A549 (cell line): ENCODE measurements at regions not wholly inside any gene's neighbourhood (a gene's known extent, or its start where the extent isn't known, plus 50 kb on each side); places are given as distances from the start of the nearest gene placed in this dataset.

Experiments
- ATAC-seq, 2 experiments: fragments of 200-7000 bp in 1 of 2; fragments of >200 bp in 1 of 2; cut with Nextera tagmentation in 1 of 2; cut with Tn5 transposase in 1 of 2; 3 replicates each; pipeline versions ENCODE4 v1.8.0 to v1.9.1; 2018 to 2020; ENCODE audit warnings: mild to moderate bottlenecking in 1 of 2, moderate library complexity in 1 of 2
- CTCF ChIA-PET: fragments of 300-600 bp; sonication (Branson Sonifier 250); formaldehyde crosslinking; extraction: SDS; loops from one replicate; lab custom pipeline; 2021; ENCODE audit warnings: antibody characterized with exemption, inconsistent platforms; lab: Yijun Ruan, JAX
- POLR2A ChIA-PET: fragments of 350-600 bp; formaldehyde crosslinking; extraction: SDS; loops from one replicate; lab custom pipeline; 2021; ENCODE audit warnings: antibody characterized with exemption, inconsistent platforms; lab: Yijun Ruan, JAX
- DNase-seq, 2 experiments: peaks; one replicate each; pipeline versions ENCODE4 v3.0.0 to v3.0.0-alpha.2; 2011 to 2016; ENCODE audit warnings: low read depth in 1 of 2, low spot score in 1 of 2
- FAIRE-seq: peaks from 2 replicates; lab custom pipeline; 2011; peaks lifted over from hg19 to GRCh38; lab: Jason Lieb, UNC
- H3K27ac ChIP-seq, 2 experiments: fragments of >200 bp; sonication (Bioruptor Twin); formaldehyde crosslinking; 3 replicates each; pipeline ENCODE4 v1.5.1; 2016 to 2017
- H3K4me1 ChIP-seq: fragments of >200 bp; sonication (Bioruptor Twin); formaldehyde crosslinking; 3 replicates; pipeline ENCODE4 v1.6.1; 2016
- H3K4me2 ChIP-seq: fragments of >200 bp; sonication (Bioruptor Twin); formaldehyde crosslinking; 3 replicates; pipeline ENCODE4 v1.6.1; 2016
- H3K4me3 ChIP-seq: fragments of >200 bp; sonication (Bioruptor Twin); formaldehyde crosslinking; 3 replicates; pipeline ENCODE4 v1.5.1; 2016
- H3K9me3 ChIP-seq: fragments of >200 bp; sonication (Bioruptor Twin); formaldehyde crosslinking; 3 replicates; pipeline ENCODE4 v1.6.1; 2016
- CBX8 ChIP-seq: fragments of 200-600 bp; sonication (generic); IDR thresholded peaks from 2 replicates; pipeline ENCODE4 v1.6.1; 2016
- CHD2 ChIP-seq: fragments of 150-350 bp; IDR thresholded peaks from 2 replicates; pipeline ENCODE4 v1.6.1; 2014; ENCODE audit warnings: low read length; ENCODE audit not compliant: partially characterized antibody
- ESRRA ChIP-seq: fragments of 150-350 bp; IDR thresholded peaks from 2 replicates; pipeline ENCODE4 v1.6.1; 2014; ENCODE audit warnings: mild to moderate bottlenecking, low read length, borderline replicate concordance
- GATA3 ChIP-seq: IDR thresholded peaks from 2 replicates; pipeline ENCODE4 v1.6.1; 2012; ENCODE audit warnings: borderline replicate concordance
- MAFK ChIP-seq: fragments of 450-650 bp; IDR thresholded peaks from 2 replicates; pipeline ENCODE4 v1.6.1; 2014; ENCODE audit not compliant: partially characterized antibody
- MYC ChIP-seq: IDR thresholded peaks from 2 replicates; pipeline ENCODE4 v1.6.1; 2012; ENCODE audit warnings: mild to moderate bottlenecking, inconsistent platforms, low read length, improper control_type of control experiment, borderline replicate concordance
- RCOR1 ChIP-seq: fragments of 150-350 bp; IDR thresholded peaks from 2 replicates; pipeline ENCODE4 v1.6.1; 2014; ENCODE audit warnings: antibody characterized with exemption, low read length, low read depth
- RNF2 ChIP-seq: fragments of 200-600 bp; sonication (generic); IDR thresholded peaks from 2 replicates; pipeline ENCODE4 v1.6.1; 2016; ENCODE audit warnings: low read depth, mild to moderate bottlenecking, antibody characterized with exemption, moderate library complexity, borderline replicate concordance
- TFCP2L1 ChIP-seq: fragments of 250-450 bp; sonication (Bioruptor Pico); IDR thresholded peaks from 2 replicates; pipeline ENCODE4 v1.5.0; 2021; ENCODE audit warnings: mild to moderate bottlenecking
- WGBS: methylation state at CpG from one replicate; pipeline ENCODE4 v1.1.6; 2017; ENCODE audit errors: missing lambda C conversion rate; 5-methylcytosine and 5-hydroxymethylcytosine counted together
- TF ChIP-seq, protein P1 (sequence below): IDR thresholded peaks from 2 replicates; pipeline ENCODE4 v1.6.1; 2012
- TF ChIP-seq, protein P2 (sequence below): IDR thresholded peaks from 2 replicates; pipeline ENCODE4 v1.6.1; 2012; ENCODE audit warnings: low read depth, borderline replicate concordance
- TF ChIP-seq, protein P3 (sequence below): fragments of 450-650 bp; IDR thresholded peaks from 2 replicates; pipeline ENCODE4 v1.6.1; 2014; ENCODE audit warnings: antibody characterized with exemption
- TF ChIP-seq, protein P4 (sequence below): fragments of 250-450 bp; sonication (Bioruptor Pico); IDR thresholded peaks from 2 replicates; pipeline ENCODE4 v1.5.0; 2021; ENCODE audit warnings: mild to moderate bottlenecking, moderate library complexity, borderline replicate concordance
- TF ChIP-seq, protein P5 (sequence below): fragments of >200 bp; sonication (Bioruptor Twin); formaldehyde crosslinking; IDR thresholded peaks from 2 replicates; pipeline ENCODE4 v1.6.1; 2016
- TF ChIP-seq, protein P6 (sequence below): fragments of >200 bp; sonication (Bioruptor Twin); formaldehyde crosslinking; IDR thresholded peaks from 3 replicates; pipeline ENCODE4 v1.5.1; 2016
- TF ChIP-seq, protein P7 (sequence below): fragments of >200 bp; sonication (Bioruptor Twin); formaldehyde crosslinking; IDR thresholded peaks from 3 replicates; pipeline ENCODE4 v1.6.1; 2016

DNA sequence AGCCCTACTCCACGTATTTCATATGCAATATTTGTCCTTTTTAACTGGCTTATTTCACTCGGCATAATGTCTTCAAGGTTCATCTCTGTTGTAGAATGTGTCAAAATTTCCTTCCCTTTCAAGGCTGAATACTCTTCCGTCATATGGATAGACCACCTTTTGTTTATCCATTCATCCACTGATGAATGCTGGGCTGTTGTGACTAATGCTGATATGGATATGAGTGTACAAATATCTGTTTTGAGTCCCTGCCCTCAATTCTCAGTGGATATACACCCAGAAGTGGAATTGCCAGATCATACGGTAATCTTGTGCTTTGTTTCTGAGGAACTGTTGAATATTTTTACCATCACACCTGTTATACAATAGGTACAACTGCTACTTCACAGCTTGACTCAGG lies 155.2 kb upstream of the IRF2BP2 start:
- Histone ChIP-seq H3K4me3 (no peak overlapping the region), H3K9me3 (no peaks in the 10 kb centered on the region), H3K4me1 (0 out of 3 replicates have a peak, but pooled peaks cover 3% of the 10 kb centered on the region), H3K27ac (no peak overlapping the region), H3K4me2 (no peak overlapping the region)
- DNase-seq = no peak
- ATAC-seq = no peak
- TF ChIP-seq, protein P1, sequence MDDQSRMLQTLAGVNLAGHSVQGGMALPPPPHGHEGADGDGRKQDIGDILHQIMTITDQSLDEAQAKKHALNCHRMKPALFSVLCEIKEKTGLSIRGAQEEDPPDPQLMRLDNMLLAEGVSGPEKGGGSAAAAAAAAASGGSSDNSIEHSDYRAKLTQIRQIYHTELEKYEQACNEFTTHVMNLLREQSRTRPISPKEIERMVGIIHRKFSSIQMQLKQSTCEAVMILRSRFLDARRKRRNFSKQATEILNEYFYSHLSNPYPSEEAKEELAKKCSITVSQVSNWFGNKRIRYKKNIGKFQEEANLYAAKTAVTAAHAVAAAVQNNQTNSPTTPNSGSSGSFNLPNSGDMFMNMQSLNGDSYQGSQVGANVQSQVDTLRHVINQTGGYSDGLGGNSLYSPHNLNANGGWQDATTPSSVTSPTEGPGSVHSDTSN = no peak
- TF ChIP-seq, protein P2, sequence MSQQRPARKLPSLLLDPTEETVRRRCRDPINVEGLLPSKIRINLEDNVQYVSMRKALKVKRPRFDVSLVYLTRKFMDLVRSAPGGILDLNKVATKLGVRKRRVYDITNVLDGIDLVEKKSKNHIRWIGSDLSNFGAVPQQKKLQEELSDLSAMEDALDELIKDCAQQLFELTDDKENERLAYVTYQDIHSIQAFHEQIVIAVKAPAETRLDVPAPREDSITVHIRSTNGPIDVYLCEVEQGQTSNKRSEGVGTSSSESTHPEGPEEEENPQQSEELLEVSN = no peak
- no peak for TF ChIP-seq RCOR1
- POLR2A ChIA-PET = interaction anchor here (1.0 kb wide), 1 partner anchor 153 kb away, joined by 6 read pairs; no protein-coding TSS in a partner anchor
- CTCF ChIA-PET = no interaction called here
- 81% methylated on average over 4 of the region's 4 CpGs for WGBS
- no peak for FAIRE-seq

DNA sequence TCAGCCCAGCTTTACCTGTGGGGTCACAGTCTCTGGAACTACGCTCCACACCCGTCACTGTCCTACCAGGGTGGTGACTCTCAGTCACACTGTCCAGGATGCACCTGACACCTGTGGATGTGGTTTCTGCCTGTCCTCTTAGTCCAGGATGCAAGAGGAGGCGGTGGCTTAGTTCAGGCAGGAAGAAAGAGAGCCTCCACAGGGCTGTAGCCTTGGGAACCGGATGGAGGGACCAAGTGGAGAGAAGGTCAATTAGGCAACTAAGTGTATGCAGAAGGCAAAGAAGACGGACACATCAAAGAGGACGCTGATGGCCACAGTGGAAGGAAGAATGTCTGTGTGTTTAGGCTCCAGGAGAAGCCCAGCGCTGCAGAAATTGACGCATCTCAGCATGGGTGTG lies 153.9 kb upstream of the IRF2BP2 start:
- ATAC-seq (peak in 1 of 2 experiments; percentile 40; a peak in 1 of 6 replicates), DNase-seq (no peak), FAIRE-seq (no peak)
- POLR2A ChIA-PET = no interaction called here
- Histone ChIP-seq H3K4me1 (0 out of 3 replicates have a peak, but pooled peaks cover 3% of the 10 kb centered on the region), H3K4me3 (no peak overlapping the region), H3K9me3 (no peaks in the 10 kb centered on the region), H3K4me2 (no peak overlapping the region), H3K27ac (peak overlapping the region in 1 of 2 experiments; percentile 53; a peak in 3 of 6 replicates)
- 82% methylated on average over 8 of the region's 8 CpGs for WGBS
- TF ChIP-seq, protein P3, sequence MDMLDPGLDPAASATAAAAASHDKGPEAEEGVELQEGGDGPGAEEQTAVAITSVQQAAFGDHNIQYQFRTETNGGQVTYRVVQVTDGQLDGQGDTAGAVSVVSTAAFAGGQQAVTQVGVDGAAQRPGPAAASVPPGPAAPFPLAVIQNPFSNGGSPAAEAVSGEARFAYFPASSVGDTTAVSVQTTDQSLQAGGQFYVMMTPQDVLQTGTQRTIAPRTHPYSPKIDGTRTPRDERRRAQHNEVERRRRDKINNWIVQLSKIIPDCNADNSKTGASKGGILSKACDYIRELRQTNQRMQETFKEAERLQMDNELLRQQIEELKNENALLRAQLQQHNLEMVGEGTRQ = no peak
- no peak for TF ChIP-seq CHD2
- no peak for TF ChIP-seq GATA3
- TF ChIP-seq TFCP2L1 (CRISPR knock-in tag) = no peak
- TF ChIP-seq, protein P4, sequence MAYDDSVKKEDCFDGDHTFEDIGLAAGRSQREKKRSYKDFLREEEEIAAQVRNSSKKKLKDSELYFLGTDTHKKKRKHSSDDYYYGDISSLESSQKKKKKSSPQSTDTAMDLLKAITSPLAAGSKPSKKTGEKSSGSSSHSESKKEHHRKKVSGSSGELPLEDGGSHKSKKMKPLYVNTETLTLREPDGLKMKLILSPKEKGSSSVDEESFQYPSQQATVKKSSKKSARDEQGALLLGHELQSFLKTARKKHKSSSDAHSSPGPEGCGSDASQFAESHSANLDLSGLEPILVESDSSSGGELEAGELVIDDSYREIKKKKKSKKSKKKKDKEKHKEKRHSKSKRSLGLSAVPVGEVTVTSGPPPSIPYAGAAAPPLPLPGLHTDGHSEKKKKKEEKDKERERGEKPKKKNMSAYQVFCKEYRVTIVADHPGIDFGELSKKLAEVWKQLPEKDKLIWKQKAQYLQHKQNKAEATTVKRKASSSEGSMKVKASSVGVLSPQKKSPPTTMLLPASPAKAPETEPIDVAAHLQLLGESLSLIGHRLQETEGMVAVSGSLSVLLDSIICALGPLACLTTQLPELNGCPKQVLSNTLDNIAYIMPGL (CRISPR knock-in tag) = no peak
- TF ChIP-seq, protein P5, sequence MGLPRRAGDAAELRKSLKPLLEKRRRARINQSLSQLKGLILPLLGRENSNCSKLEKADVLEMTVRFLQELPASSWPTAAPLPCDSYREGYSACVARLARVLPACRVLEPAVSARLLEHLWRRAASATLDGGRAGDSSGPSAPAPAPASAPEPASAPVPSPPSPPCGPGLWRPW = no peak
- TF ChIP-seq, protein P6, sequence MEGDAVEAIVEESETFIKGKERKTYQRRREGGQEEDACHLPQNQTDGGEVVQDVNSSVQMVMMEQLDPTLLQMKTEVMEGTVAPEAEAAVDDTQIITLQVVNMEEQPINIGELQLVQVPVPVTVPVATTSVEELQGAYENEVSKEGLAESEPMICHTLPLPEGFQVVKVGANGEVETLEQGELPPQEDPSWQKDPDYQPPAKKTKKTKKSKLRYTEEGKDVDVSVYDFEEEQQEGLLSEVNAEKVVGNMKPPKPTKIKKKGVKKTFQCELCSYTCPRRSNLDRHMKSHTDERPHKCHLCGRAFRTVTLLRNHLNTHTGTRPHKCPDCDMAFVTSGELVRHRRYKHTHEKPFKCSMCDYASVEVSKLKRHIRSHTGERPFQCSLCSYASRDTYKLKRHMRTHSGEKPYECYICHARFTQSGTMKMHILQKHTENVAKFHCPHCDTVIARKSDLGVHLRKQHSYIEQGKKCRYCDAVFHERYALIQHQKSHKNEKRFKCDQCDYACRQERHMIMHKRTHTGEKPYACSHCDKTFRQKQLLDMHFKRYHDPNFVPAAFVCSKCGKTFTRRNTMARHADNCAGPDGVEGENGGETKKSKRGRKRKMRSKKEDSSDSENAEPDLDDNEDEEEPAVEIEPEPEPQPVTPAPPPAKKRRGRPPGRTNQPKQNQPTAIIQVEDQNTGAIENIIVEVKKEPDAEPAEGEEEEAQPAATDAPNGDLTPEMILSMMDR = no peak
- TF ChIP-seq, protein P7, sequence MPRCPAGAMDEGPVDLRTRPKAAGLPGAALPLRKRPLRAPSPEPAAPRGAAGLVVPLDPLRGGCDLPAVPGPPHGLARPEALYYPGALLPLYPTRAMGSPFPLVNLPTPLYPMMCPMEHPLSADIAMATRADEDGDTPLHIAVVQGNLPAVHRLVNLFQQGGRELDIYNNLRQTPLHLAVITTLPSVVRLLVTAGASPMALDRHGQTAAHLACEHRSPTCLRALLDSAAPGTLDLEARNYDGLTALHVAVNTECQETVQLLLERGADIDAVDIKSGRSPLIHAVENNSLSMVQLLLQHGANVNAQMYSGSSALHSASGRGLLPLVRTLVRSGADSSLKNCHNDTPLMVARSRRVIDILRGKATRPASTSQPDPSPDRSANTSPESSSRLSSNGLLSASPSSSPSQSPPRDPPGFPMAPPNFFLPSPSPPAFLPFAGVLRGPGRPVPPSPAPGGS = no peak
- no peak for TF ChIP-seq RNF2
- TF ChIP-seq MYC = no peak
- TF ChIP-seq CBX8 = no peak
- no peak for TF ChIP-seq ESRRA
- TF ChIP-seq MAFK = no peak
- CTCF ChIA-PET = interaction anchor here (0.6 to 1.3 kb wide), 3 partner anchors 264 to 320 kb away, joined by 3 to 6 read pairs (median 4); no protein-coding TSS in a partner anchor
